SW480 (cell line): ENCODE measurements at regions not wholly inside any gene's neighbourhood (a gene's known extent, or its start where the extent isn't known, plus 50 kb on each side); places are given as distances from the start of the nearest gene placed in this dataset.

Experiments used
- DNase-seq: peaks from one replicate; pipeline ENCODE4 v3.0.0-alpha.2; 2016; ENCODE audit warnings: low spot score

- DNase-seq, result no peak
Observed at GRCh38 chr14:87161502-87161901, 831.5 kb downstream of the GALC start.

DNA sequence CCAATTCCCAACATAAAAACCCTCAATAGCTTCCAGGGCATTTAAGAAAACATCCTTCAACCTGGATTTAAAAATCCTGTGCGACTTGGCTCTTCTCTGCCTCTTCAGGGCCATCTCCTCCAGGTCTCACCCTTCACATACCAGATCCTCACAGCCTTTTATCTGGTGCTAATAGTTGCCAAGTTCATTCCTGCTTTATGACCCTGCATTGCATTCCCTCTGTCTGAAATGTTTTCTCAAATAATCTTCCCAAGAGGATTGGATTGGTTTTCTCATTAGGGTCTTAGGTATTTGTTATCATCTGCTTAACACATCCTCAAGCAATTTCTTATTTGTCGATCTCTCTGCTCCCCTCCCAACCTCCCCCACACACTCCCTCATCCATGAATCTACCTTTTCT is 832.0 kb downstream of the GALC start:
- no peak for DNase-seq

GRCh38 chr14:87158283-87158682 is 834.7 kb downstream of the GALC start:
- DNase-seq, result no peak

DNA sequence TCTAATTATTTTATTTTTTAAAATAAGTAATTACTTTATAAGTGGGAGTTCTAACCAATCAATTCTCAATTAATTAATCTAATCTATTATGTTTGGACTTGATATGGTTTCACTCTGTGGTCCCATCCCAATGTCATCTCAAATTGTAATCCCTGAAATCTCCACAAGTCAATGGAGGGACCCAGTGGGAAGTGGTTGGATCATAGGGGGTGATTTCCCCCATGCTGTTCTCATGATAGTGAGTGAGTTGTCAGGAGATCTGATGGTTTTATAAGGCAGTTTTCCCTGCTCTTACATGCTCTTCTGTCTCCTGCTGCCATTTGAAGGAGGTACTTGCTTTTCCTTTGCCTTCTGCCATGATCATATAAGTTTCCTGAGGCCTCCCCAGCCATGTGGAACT is 836.1 kb downstream of the GALC start:
- no peak for DNase-seq

- DNase-seq, result no peak
Observed at GRCh38 chr14:87155856-87156488, 837.0 kb downstream of the GALC start.

GRCh38 chr14:87153901-87154300 is 839.1 kb downstream of the GALC start:
- no peak for DNase-seq

- DNase-seq, result no peak
Observed at GRCh38 chr14:87153391-87153790, 839.6 kb downstream of the GALC start.

DNA sequence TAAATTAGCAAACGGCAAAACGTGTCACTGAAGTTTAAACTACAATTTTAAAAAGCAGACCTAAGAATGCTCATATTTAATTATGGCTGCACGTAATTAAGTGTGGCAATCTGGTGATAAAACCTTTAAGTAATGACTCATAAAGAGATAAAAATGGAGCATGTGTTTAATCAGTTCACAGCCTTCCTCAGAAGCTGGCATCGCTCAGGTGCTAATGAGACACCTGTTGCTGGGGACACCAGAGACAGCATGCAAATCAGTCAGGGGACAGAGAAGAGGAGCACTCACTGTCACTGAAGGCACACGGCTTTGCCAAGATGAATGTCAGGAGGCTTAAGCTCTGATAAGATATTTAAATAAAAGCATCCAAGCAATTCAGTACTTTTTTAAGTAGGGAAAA is 840.3 kb downstream of the GALC start:
- no peak for DNase-seq

- no peak for DNase-seq
Observed at GRCh38 chr14:87149583-87150354, 843.2 kb downstream of the GALC start.

DNA sequence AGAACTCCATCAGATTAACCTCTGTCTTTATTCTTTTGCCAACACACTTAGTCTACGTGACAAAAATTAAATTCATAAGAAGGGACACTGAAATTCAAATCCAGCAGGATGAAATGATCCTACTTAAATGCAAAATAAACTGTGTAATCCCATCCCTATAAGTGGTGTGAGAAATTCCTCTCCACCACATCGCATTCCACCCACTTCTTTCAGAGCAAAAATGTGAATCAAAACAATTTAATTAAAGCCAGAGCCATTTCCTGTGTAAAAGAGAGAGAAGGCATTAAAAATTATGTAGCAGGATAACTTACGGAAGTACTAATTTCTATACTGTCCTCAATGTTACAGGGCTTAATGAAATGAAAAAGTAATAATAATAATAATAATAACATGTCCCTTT is 844.3 kb downstream of the GALC start:
- DNase-seq, result no peak

DNA sequence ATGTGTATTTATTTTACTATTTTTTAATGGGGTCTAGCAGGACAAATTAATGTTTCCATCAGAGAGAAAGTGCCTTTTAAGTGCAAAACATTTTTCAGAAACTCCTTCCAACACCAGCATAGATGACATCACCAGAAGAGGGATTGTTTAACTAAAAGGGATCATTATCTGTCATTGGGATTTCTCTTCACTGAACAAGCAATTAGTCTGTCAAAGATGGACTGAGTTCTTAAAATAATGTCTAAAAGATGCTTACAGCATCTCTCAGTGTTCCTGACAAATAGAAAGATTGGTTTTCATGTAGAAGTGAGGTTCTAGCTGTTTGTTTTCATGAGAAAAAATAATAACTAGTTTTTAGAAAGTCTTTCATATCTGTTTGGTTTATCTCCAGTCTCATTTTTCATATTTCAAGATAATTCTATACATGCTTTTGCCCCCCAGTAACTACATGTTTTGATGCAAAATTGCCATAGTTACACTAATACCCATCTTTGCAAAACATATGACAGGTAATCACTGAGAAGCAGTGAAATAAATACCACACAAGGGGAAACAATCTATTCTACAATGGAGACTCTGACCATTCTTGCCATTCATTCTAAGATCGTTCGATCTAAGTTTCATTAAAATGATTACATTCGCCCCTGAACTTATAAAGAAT is 850.3 kb downstream of the GALC start:
- DNase-seq, result no peak

DNA sequence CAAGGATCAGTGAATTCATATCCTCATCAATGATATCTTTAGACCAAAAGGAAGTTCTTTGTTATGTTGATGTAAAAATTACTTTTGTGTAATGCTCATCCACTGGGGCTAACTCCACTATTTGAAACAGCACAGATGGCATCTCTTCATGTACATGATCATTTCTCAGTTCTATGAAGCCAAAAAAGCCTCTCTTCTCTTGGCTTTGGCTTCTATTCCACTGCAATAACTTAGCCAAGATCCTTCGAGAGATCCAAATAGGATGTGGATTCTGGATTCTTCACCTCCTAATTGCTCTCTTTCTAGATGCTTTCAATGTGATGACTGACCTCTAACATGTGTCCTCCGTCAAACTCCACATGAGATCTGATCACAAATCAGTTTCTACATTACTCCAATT is 851.2 kb downstream of the GALC start:
- DNase-seq, result no peak

DNA sequence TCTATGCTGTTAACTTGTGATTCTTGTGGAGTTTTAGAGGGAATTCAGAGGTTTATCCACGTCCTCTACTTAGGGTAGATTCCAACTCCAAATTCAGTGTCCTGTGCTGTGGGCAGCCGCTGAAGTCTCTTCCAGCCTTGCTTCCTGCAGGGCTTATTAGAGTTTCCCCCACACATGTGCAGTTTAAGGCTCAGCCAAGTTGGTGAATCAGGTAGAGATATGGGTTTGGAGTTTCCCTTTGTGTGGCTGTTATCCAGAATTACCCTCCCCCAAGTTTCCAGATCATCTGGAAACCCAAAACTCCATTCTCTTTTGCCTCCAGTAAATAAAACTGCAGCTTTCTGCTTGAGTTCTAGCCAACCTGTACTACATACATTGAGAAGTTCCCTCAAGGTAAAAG is 853.7 kb downstream of the GALC start:
- no peak for DNase-seq

DNA sequence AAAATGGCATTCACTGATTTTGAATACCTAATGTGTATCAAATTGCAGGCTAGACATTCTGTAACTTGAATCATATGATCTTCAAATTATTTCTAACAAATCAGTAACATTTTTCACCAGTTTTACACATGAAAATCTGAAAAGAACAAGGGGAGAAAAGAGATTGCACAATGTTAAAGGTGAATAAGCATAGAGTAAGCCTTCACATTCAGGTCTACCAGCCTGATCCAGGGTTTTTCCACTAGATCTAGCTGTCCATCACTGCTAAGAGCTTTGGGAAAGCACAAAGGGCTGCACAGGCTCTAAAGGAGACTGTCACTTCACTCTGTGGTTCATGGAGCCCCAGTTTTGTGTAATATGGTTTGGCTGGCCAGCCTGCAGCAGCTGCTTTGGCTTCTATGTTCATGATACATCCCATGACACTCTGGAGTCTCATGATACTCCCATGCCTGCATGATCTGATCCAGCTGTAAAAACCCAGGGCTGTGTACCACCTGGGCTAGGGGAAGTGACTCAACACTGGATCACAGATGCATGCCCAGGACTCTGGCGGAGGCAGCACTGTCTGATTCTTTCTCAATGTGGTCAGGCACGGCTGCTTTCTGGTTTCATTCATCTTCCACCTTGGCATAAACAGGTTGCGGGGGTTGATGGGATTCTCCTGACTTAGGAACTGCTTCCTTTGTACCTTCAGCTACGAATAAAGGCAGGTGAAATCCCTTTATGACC is 859.7 kb downstream of the GALC start:
- peak; percentile 28 for DNase-seq

- peak; percentile 27 for DNase-seq
Observed at GRCh38 chr14:87131879-87132278, 861.1 kb downstream of the GALC start.

DNA sequence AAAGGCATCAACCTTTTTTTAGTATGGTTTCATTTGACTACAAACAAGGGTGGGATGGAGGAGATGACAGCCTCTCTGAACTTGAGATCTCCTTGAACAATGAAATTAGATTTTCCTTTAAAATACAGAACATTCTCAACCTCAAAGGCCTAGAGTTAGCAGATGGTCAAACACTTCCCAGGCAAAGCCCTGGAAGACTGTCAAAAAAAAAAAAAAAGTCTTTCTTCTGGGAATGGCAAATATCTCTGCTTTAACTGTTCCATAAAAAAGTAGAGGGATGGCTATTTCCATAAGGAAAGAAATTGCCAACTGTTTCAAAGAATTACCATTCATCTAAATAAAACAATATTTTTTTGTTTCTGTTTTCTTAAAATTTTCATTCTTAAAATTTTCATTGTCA is 870.8 kb downstream of the GALC start:
- no peak for DNase-seq

GRCh38 chr14:87121716-87122115 is 871.3 kb downstream of the GALC start:
- no peak for DNase-seq

GRCh38 chr14:87115234-87115633 is 877.7 kb downstream of the GALC start:
- no peak for DNase-seq

- DNase-seq, result no peak
Observed at GRCh38 chr14:87113286-87113685, 879.7 kb downstream of the GALC start.

- DNase-seq, result no peak
Observed at GRCh38 chr14:87111741-87112140, 881.2 kb downstream of the GALC start.

- no peak for DNase-seq
Observed at GRCh38 chr14:87111126-87111525, 881.9 kb downstream of the GALC start.

GRCh38 chr14:87109271-87109670 is 883.7 kb downstream of the GALC start:
- DNase-seq, result no peak

- no peak for DNase-seq
Observed at GRCh38 chr14:87108726-87109125, 884.3 kb downstream of the GALC start.
